Mesenchymal stem cell (in vitro differentiated cells and primary cell): ENCODE measurements at regions not wholly inside any gene's neighbourhood (a gene's known extent, or its start where the extent isn't known, plus 50 kb on each side); places are given as distances from the start of the nearest gene placed in this dataset.

Experiments
- DNase-seq: peaks from one replicate; pipeline ENCODE4 v3.0.0-alpha.2; 2013
- H2AFZ ChIP-seq: one replicate; pipeline ENCODE4 v1.6.1; 2013; ENCODE audit warnings: low read depth, mild to moderate bottlenecking, control low read depth, inconsistent platforms, low read length, moderate library complexity
- H2AK5ac ChIP-seq: 2 replicates; pipeline ENCODE4 v1.6.1; 2013; ENCODE audit warnings: low read length, moderate library complexity, mild to moderate bottlenecking, inconsistent platforms; ENCODE audit not compliant: severe bottlenecking
- H2BK120ac ChIP-seq: one replicate; pipeline ENCODE4 v1.6.1; 2013; ENCODE audit warnings: low read depth, mild to moderate bottlenecking, inconsistent platforms, low read length, moderate library complexity
- H2BK12ac ChIP-seq, 2 experiments: one replicate each; pipeline ENCODE4 v1.6.1; 2013; ENCODE audit warnings: inconsistent platforms in 2 of 2, low read length in 2 of 2, mild to moderate bottlenecking in 2 of 2, moderate library complexity in 2 of 2, control low read depth in 1 of 2
- H2BK15ac ChIP-seq: one replicate; pipeline ENCODE4 v1.6.1; 2013; ENCODE audit warnings: mild to moderate bottlenecking, low read depth, inconsistent platforms; ENCODE audit not compliant: poor library complexity, severe bottlenecking
- H2BK5ac ChIP-seq: 2 replicates; pipeline ENCODE4 v1.6.1; 2013; ENCODE audit warnings: low read depth, mild to moderate bottlenecking, low read length, control low read depth, inconsistent platforms; ENCODE audit not compliant: poor library complexity, severe bottlenecking
- H3K14ac ChIP-seq, 2 experiments: one replicate each; pipeline ENCODE4 v1.6.1; 2013; ENCODE audit warnings: inconsistent platforms in 2 of 2, low read length in 2 of 2, control low read depth in 1 of 2, mild to moderate bottlenecking in 1 of 2, moderate library complexity in 1 of 2
- H3K18ac ChIP-seq, 2 experiments: one replicate each; pipeline ENCODE4 v1.6.1; 2013; ENCODE audit warnings: inconsistent platforms in 2 of 2, low read length in 2 of 2, control low read depth in 1 of 2, low read depth in 1 of 2, mild to moderate bottlenecking in 1 of 2
- H3K23ac ChIP-seq, 2 experiments: one replicate each; pipeline ENCODE4 v1.6.1; 2013; ENCODE audit warnings: inconsistent platforms in 2 of 2, low read length in 2 of 2, mild to moderate bottlenecking in 2 of 2, moderate library complexity in 2 of 2, control low read depth in 1 of 2
- H3K27ac ChIP-seq: 2 replicates; pipeline ENCODE4 v1.5.1; 2013; ENCODE audit warnings: mild to moderate bottlenecking, moderate library complexity, low read length, control low read depth, inconsistent platforms; ENCODE audit not compliant: poor library complexity, severe bottlenecking
- H3K27me3 ChIP-seq, 2 experiments: 2 replicates each; pipeline versions ENCODE4 v1.6.1 to v1.7.0; 2013; ENCODE audit warnings: low read length in 2 of 2, mild to moderate bottlenecking in 2 of 2, moderate library complexity in 2 of 2, control low read depth in 1 of 2, inconsistent platforms in 1 of 2; ENCODE audit not compliant: control insufficient read depth in 1 of 2, insufficient read depth in 1 of 2
- H3K36me3 ChIP-seq, 2 experiments: 2 replicates each; pipeline versions ENCODE4 v1.6.1 to v1.7.0; 2013; ENCODE audit warnings: low read length in 2 of 2, control low read depth in 1 of 2, inconsistent platforms in 1 of 2, low read depth in 1 of 2, mild to moderate bottlenecking in 1 of 2; ENCODE audit not compliant: insufficient read depth in 2 of 2, control insufficient read depth in 1 of 2
- H3K4ac ChIP-seq, 2 experiments: one replicate each; pipeline ENCODE4 v1.6.1; 2013; ENCODE audit warnings: inconsistent platforms in 2 of 2, low read length in 2 of 2, mild to moderate bottlenecking in 2 of 2, moderate library complexity in 2 of 2, control low read depth in 1 of 2, low read depth in 1 of 2
- H3K4me1 ChIP-seq: 2 replicates; pipeline ENCODE4 v1.6.1; 2013; ENCODE audit warnings: low read depth, low read length, control low read depth; ENCODE audit not compliant: control insufficient read depth, insufficient read depth
- H3K4me2 ChIP-seq: 2 replicates; pipeline ENCODE4 v1.6.1; 2013; ENCODE audit warnings: low read length, mild to moderate bottlenecking, inconsistent platforms; ENCODE audit not compliant: poor library complexity, severe bottlenecking
- H3K4me3 ChIP-seq, 2 experiments: 2 replicates each; pipeline versions ENCODE4 v1.5.1 to v1.7.0; 2013; ENCODE audit warnings: low read length in 2 of 2, mild to moderate bottlenecking in 2 of 2, control low read depth in 1 of 2, low read depth in 1 of 2; ENCODE audit not compliant: insufficient read depth in 1 of 2
- H3K79me1 ChIP-seq: replicated peaks from 2 replicates; pipeline ENCODE4 v1.6.1; 2013; ENCODE audit warnings: mild to moderate bottlenecking, control low read depth, low read length, inconsistent platforms; ENCODE audit not compliant: poor library complexity, severe bottlenecking
- H3K9ac ChIP-seq: 2 replicates; pipeline ENCODE4 v1.7.0; 2013; ENCODE audit warnings: mild to moderate bottlenecking, low read length, moderate library complexity
- H3K9me3 ChIP-seq: 2 replicates; pipeline ENCODE4 v1.7.0; 2013; ENCODE audit warnings: mild to moderate bottlenecking, low read length; ENCODE audit not compliant: control insufficient read depth
- H4K8ac ChIP-seq: one replicate; pipeline ENCODE4 v1.6.1; 2013; ENCODE audit warnings: inconsistent platforms, mild to moderate bottlenecking, low read length, moderate library complexity
- H4K91ac ChIP-seq: one replicate; pipeline ENCODE4 v1.6.1; 2013; ENCODE audit warnings: mild to moderate bottlenecking, low read length, inconsistent platforms
- WGBS: methylation state at CpG from one replicate; pipeline ENCODE4 v1.1.7; 2013; ENCODE audit warnings: mixed read lengths; 5-methylcytosine and 5-hydroxymethylcytosine counted together

- no peak overlapping the region for H3K14ac ChIP-seq
- no peak overlapping the region for H2BK120ac ChIP-seq
- H3K79me1 ChIP-seq = no peaks in the 10 kb centered on the region
- H3K4ac ChIP-seq = no peak overlapping the region
- peak; percentile 19 for DNase-seq
- H2BK15ac ChIP-seq = no peak overlapping the region
- no peaks in the 10 kb centered on the region for H3K36me3 ChIP-seq
- H4K8ac ChIP-seq = no peak overlapping the region
- H3K23ac ChIP-seq = no peak overlapping the region
- no peak overlapping the region for H3K4me2 ChIP-seq
- 76% methylated on average over 4 of the region's 6 CpGs for WGBS
- H3K27ac ChIP-seq = no peak overlapping the region
- no peak overlapping the region for H3K18ac ChIP-seq
- H4K91ac ChIP-seq = no peak overlapping the region
- H3K9me3 ChIP-seq = no peaks in the 10 kb centered on the region
- H2AK5ac ChIP-seq = no peak overlapping the region
- H3K9ac ChIP-seq = no peak overlapping the region
- H2AFZ ChIP-seq = no peak overlapping the region
- peaks cover 0 to 10% of the 10 kb centered on the region in 2 experiments for H3K27me3 ChIP-seq
- no peak overlapping the region for H3K4me3 ChIP-seq
- no peak overlapping the region for H2BK12ac ChIP-seq
- H2BK5ac ChIP-seq = no peak overlapping the region
- peaks cover 6% of the 10 kb centered on the region for H3K4me1 ChIP-seq
These were observed 150.3 kb upstream of the SLC24A2 start for GRCh38 chr9:19938990-19939733.

- Histone ChIP-seq H3K23ac (no peak overlapping the region), H2AFZ (no peak overlapping the region), H3K9me3 (no peaks in the 10 kb centered on the region), H3K79me1 (no peaks in the 10 kb centered on the region), H4K8ac (no peak overlapping the region), H3K4me1 (peaks cover 7% of the 10 kb centered on the region), H3K14ac (no peak overlapping the region), H3K36me3 (no peaks in the 10 kb centered on the region), H3K9ac (no peak overlapping the region), H2BK15ac (no peak overlapping the region), H3K18ac (no peak overlapping the region), H3K27me3 (peaks cover 0 to 5% of the 10 kb centered on the region in 2 experiments), H2BK120ac (no peak overlapping the region), H2BK12ac (no peak overlapping the region), H3K4me3 (no peak overlapping the region), H3K4ac (no peak overlapping the region), H3K4me2 (no peak overlapping the region), H2AK5ac (no peak overlapping the region), H4K91ac (no peak overlapping the region), H3K27ac (no peak overlapping the region), H2BK5ac (no peak overlapping the region)
- WGBS = 75% methylated on average over 1 of the region's 1 CpG
- no peak for DNase-seq
These were observed 148.3 kb upstream of the SLC24A2 start for GRCh38 chr9:19937121-19937520.

- Histone ChIP-seq H4K8ac (no peak overlapping the region), H3K27ac (no peak overlapping the region)
These were observed 147.8 kb upstream of the SLC24A2 start for GRCh38 chr9:19936598-19936997.

GRCh38 chr9:19935422-19935821 is 146.6 kb upstream of the SLC24A2 start:
- H3K4me1 ChIP-seq = peaks cover 7% of the 10 kb centered on the region
- no peak overlapping the region for H2BK5ac ChIP-seq
- H3K9me3 ChIP-seq = no peaks in the 10 kb centered on the region
- H4K8ac ChIP-seq = no peak overlapping the region
- 67% methylated on average over 3 of the region's 4 CpGs for WGBS
- no peak overlapping the region for H3K4me3 ChIP-seq
- H4K91ac ChIP-seq = no peak overlapping the region
- peak overlapping the region in 1 of 2 experiments; percentile 63 for H2BK12ac ChIP-seq
- no peaks in the 10 kb centered on the region for H3K79me1 ChIP-seq
- DNase-seq = no peak
- no peaks in the 10 kb centered on the region for H3K36me3 ChIP-seq
- H2BK120ac ChIP-seq = no peak overlapping the region
- H2AFZ ChIP-seq = no peak overlapping the region
- H3K4me2 ChIP-seq = no peak overlapping the region
- H2BK15ac ChIP-seq = no peak overlapping the region
- H3K23ac ChIP-seq = no peak overlapping the region
- H3K4ac ChIP-seq = no peak overlapping the region
- no peak overlapping the region for H2AK5ac ChIP-seq
- peaks cover 0 to 5% of the 10 kb centered on the region in 2 experiments for H3K27me3 ChIP-seq
- H3K27ac ChIP-seq = no peak overlapping the region
- no peak overlapping the region for H3K9ac ChIP-seq
- peak overlapping the region in 1 of 2 experiments; percentile 7 for H3K14ac ChIP-seq
- H3K18ac ChIP-seq = no peak overlapping the region

More at GRCh38 chr9:19936598-19936997, 147.8 kb upstream of the SLC24A2 start:
- no peak for DNase-seq
- Histone ChIP-seq H3K4me1 (peaks cover 7% of the 10 kb centered on the region), H3K9me3 (no peaks in the 10 kb centered on the region), H3K4me3 (no peak overlapping the region), H2AFZ (no peak overlapping the region), H2BK12ac (no peak overlapping the region), H3K27me3 (peaks cover 0 to 5% of the 10 kb centered on the region in 2 experiments), H2BK120ac (no peak overlapping the region), H3K23ac (no peak overlapping the region), H3K4me2 (no peak overlapping the region), H3K14ac (no peak overlapping the region), H3K79me1 (no peaks in the 10 kb centered on the region), H3K4ac (no peak overlapping the region), H3K18ac (no peak overlapping the region), H2AK5ac (no peak overlapping the region), H3K36me3 (no peaks in the 10 kb centered on the region), H2BK15ac (no peak overlapping the region), H3K9ac (no peak overlapping the region), H4K91ac (no peak overlapping the region), H2BK5ac (no peak overlapping the region)
- no CpG with 5 or more reads among the region's 1 CpG for WGBS
